Urinary bladder (tissue), 3 donors: ENCODE measurements at regions not wholly inside any gene's neighbourhood (a gene's known extent, or its start where the extent isn't known, plus 50 kb on each side); places are given as distances from the start of the nearest gene placed in this dataset.

Experiments
- DNase-seq: peaks from one replicate; pipeline ENCODE4 v3.0.0-alpha.2; 2015; ENCODE audit errors: extremely low spot score
- H3K27ac ChIP-seq: one replicate; pipeline ENCODE4 v1.5.1; 2013; ENCODE audit warnings: low read depth, mild to moderate bottlenecking, moderate library complexity
- H3K36me3 ChIP-seq: one replicate; pipeline ENCODE4 v1.6.1; 2013; ENCODE audit warnings: mild to moderate bottlenecking, moderate library complexity; ENCODE audit not compliant: insufficient read depth
- H3K4me1 ChIP-seq: one replicate; pipeline ENCODE4 v1.6.1; 2013; ENCODE audit warnings: mild to moderate bottlenecking, moderate library complexity; ENCODE audit not compliant: insufficient read depth
- H3K4me3 ChIP-seq: one replicate; pipeline ENCODE4 v1.5.1; 2013; ENCODE audit warnings: low read depth, low read length
- WGBS: extraction: QIAGEN DNeasy Blood & Tissue Kit; methylation state at CpG from one replicate; pipeline ENCODE4 v1.1.7; 2013; 5-methylcytosine and 5-hydroxymethylcytosine counted together
- donor health status: healthy with polysubstance abuse.
- donor health status: healthy.

GRCh38 chr9:31089549-31090221 is 1294.8 kb upstream of the ACO1 start:
- Histone ChIP-seq H3K27ac (no peak overlapping the region), H3K36me3 (no peaks in the 10 kb centered on the region), H3K4me1 (no peaks in the 10 kb centered on the region), H3K4me3 (no peak overlapping the region)
- DNase-seq, result no peak

- Histone ChIP-seq H3K27ac (no peak overlapping the region), H3K4me3 (no peak overlapping the region), H3K36me3 (no peaks in the 10 kb centered on the region), H3K4me1 (no peaks in the 10 kb centered on the region)
- no peak for DNase-seq
- WGBS, result 86% methylated on average over 1 of the region's 1 CpG
These were observed 1284.1 kb upstream of the ACO1 start for GRCh38 chr9:31100311-31100710.

GRCh38 chr9:31103836-31104235 is 1280.6 kb upstream of the ACO1 start:
- Histone ChIP-seq H3K27ac (no peak overlapping the region), H3K4me3 (no peak overlapping the region), H3K4me1 (no peaks in the 10 kb centered on the region), H3K36me3 (no peaks in the 10 kb centered on the region)
- no peak for DNase-seq

DNA sequence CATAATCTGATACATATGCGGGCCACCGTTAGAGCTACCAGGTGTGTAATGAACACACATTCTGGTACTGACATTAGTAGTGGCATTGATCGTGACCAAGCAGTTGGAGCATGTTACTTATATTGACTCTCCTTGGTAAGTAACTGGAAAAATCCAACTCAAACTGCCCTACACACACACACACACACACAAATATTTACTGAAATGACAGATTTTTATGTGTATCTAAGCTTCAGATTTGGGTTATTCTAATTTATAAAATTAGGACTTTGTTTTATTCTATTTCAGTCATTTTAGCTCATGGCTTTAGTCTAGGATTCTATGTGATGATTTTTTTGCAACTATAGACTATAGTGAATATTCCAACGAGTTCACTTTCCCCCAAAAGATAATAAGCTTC is 1280.2 kb upstream of the ACO1 start:
- Histone ChIP-seq H3K4me1 (no peaks in the 10 kb centered on the region), H3K27ac (no peak overlapping the region), H3K36me3 (no peaks in the 10 kb centered on the region), H3K4me3 (no peak overlapping the region)
- DNase-seq, result no peak
- 62% methylated on average over 4 of the region's 4 CpGs for WGBS

DNA sequence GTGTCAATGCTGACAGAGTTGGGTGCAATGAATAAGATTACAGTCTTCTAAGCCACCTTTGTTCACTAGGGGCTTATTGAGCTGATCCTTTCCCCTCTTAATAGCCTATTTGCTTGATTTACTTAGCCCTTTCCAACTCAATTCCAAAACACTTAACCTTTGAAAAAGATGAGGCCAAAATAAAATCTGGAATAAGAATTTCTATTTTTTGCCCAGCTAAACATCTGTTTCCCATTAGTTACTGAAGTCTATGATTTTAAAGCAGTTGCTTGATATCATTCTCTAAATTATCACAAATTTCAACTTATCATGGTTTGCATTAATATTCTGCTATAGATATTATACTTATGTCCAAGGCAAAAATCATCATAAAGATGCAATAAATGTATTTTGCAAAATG is 1272.0 kb upstream of the ACO1 start:
- no peak overlapping the region for H3K4me3 ChIP-seq
- no peaks in the 10 kb centered on the region for H3K36me3 ChIP-seq
- H3K4me1 ChIP-seq, result no peaks in the 10 kb centered on the region
- DNase-seq, result no peak
- H3K27ac ChIP-seq, result no peak overlapping the region

DNA sequence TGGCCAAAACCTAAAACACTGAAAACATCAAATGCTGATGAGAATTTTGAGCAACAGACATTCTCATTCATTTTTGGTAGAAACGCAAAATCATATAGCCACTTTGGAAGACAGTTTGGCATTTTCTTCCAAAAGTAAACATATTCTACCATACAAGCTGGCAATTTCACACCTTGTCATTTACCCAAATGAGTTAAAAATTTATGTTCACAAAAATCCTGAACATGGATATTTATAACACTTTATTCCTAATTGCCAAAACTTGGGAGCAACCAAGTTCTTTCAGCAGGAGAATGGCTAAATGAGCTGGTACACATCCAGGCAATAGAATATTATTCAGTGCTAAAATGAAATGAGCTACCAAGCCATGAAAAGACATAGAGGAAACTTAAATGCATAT is 1270.1 kb upstream of the ACO1 start:
- no peaks in the 10 kb centered on the region for H3K36me3 ChIP-seq

GRCh38 chr9:31119890-31120454 is 1264.5 kb upstream of the ACO1 start:
- H3K4me1 ChIP-seq, result no peaks in the 10 kb centered on the region

More for the DNA sequence above, 1270.1 kb upstream of the ACO1 start:
- no peak for DNase-seq
- Histone ChIP-seq H3K4me1 (no peaks in the 10 kb centered on the region), H3K27ac (no peak overlapping the region), H3K4me3 (no peak overlapping the region)
- WGBS, result 85% methylated on average over 1 of the region's 1 CpG

GRCh38 chr9:31124389-31124788 is 1260.1 kb upstream of the ACO1 start:
- Histone ChIP-seq H3K36me3 (no peaks in the 10 kb centered on the region), H3K4me1 (no peaks in the 10 kb centered on the region), H3K27ac (no peak overlapping the region), H3K4me3 (no peak overlapping the region)
- DNase-seq, result no peak
- 49% methylated on average over 1 of the region's 1 CpG for WGBS

More at GRCh38 chr9:31119890-31120454, 1264.5 kb upstream of the ACO1 start:
- Histone ChIP-seq H3K27ac (no peak overlapping the region), H3K36me3 (no peaks in the 10 kb centered on the region), H3K4me3 (no peak overlapping the region)
- 45% methylated on average over 5 of the region's 5 CpGs for WGBS
- DNase-seq, result no peak

DNA sequence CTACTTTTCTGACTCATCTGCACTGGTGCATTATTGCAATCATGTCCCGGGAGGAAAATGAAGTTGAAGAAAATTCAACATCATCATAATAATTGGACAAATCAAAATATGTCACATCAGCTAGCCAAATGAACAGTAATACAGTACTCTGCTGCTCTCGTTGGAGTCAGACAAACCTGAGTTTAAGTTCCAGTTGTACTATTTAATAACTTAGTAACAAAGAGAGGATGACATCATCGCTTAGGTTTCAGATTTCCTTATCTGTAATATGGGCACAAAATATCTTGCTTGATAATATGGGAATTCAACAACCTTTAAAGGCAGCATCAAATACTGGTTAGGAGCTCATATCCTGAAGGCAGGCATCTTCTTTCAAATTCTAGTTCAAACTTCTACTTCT is 1248.9 kb upstream of the ACO1 start:
- 60% methylated on average over 3 of the region's 3 CpGs for WGBS
- Histone ChIP-seq H3K36me3 (no peaks in the 10 kb centered on the region), H3K27ac (no peak overlapping the region), H3K4me3 (no peak overlapping the region), H3K4me1 (no peaks in the 10 kb centered on the region)
- no peak for DNase-seq

GRCh38 chr9:31136524-31136923 is 1247.9 kb upstream of the ACO1 start:
- 95% methylated on average over 2 of the region's 2 CpGs for WGBS
- Histone ChIP-seq H3K4me3 (no peak overlapping the region), H3K4me1 (no peaks in the 10 kb centered on the region), H3K36me3 (no peaks in the 10 kb centered on the region), H3K27ac (no peak overlapping the region)
- no peak for DNase-seq

- no peak for DNase-seq
- 50% methylated on average over 6 of the region's 6 CpGs for WGBS
- Histone ChIP-seq H3K4me1 (no peaks in the 10 kb centered on the region), H3K4me3 (no peak overlapping the region), H3K36me3 (no peaks in the 10 kb centered on the region), H3K27ac (no peak overlapping the region)
These were observed 1247.0 kb upstream of the ACO1 start for GRCh38 chr9:31137176-31138160.

DNA sequence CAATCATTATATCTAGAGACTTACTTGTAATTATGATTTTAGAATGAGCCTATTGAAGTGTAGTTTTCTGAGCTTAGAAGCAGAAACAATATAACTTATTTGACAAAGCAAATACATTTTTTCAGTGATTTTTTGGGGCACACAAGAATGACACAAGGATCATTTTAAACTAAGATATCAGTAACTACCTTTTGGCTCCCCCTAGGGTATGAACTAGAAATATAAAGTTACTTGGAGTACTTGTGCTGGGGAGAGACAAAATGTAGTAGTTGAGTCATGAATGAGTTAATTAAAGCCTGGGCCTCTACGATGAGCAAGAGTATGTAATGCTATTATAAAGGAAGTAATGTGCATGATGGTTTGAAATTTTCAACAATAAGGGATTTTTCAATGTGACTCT is 1244.1 kb upstream of the ACO1 start:
- no peaks in the 10 kb centered on the region for H3K4me1 ChIP-seq
- H3K36me3 ChIP-seq, result no peaks in the 10 kb centered on the region
- H3K27ac ChIP-seq, result no peak overlapping the region
- DNase-seq, result no peak
- 19% methylated on average over 1 of the region's 1 CpG for WGBS
- H3K4me3 ChIP-seq, result no peak overlapping the region

DNA sequence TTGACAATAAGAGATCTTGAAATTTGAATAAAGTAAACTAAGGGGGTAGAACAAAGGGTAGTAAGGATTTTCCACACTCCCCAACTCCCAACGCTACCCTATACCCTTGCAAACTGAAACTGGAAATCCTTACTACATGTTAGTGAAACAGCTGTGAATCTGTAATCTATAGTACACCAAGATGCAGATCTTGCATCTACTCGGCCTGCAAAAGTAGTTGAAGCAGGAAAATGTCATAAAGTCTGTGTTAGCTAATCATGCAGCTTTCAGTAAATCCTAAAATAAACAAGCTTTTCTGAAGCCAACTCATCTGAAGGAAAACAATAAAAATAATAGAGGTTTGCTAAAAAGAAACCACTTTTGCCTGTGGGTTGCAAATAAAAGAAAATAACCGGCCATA is 1242.0 kb upstream of the ACO1 start:
- H3K27ac ChIP-seq, result no peak overlapping the region
- no peak overlapping the region for H3K4me3 ChIP-seq
- DNase-seq, result no peak
- H3K4me1 ChIP-seq, result no peaks in the 10 kb centered on the region
- no peaks in the 10 kb centered on the region for H3K36me3 ChIP-seq
- 36% methylated on average over 3 of the region's 3 CpGs for WGBS

DNA sequence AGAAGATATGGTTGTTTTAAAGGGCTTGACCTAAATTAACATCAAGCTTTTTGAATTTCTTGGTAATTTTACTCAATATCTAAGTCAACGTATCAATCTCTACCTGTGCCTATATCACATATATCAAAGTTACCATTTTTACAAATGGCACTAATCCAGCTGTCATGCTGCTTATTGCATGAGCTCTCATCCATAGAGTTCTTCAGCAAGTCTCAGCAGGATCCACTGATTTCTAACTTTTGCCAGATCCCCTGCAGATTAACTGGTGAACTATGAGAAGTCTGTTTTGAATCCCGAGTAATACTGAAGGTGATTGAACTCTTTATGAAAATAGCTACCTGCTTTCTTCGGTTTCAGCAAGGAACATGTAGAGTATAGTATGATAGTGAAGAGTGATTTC is 1239.8 kb upstream of the ACO1 start:
- no peaks in the 10 kb centered on the region for H3K4me1 ChIP-seq
- no peaks in the 10 kb centered on the region for H3K36me3 ChIP-seq
- no peak for DNase-seq
- 90% methylated on average over 3 of the region's 3 CpGs for WGBS
- no peak overlapping the region for H3K4me3 ChIP-seq
- H3K27ac ChIP-seq, result no peak overlapping the region
